ENCODE measurements at regions not wholly inside any gene's neighbourhood (a gene's known extent, or its start where the extent isn't known, plus 50 kb on each side); places are given as distances from the start of the nearest gene placed in this dataset.
"Not testable (repeated sequence)": the region's sequence is repeated elsewhere in the genome, so short reads cannot be mapped to it uniquely, and the experiment has no call there.

DNA sequence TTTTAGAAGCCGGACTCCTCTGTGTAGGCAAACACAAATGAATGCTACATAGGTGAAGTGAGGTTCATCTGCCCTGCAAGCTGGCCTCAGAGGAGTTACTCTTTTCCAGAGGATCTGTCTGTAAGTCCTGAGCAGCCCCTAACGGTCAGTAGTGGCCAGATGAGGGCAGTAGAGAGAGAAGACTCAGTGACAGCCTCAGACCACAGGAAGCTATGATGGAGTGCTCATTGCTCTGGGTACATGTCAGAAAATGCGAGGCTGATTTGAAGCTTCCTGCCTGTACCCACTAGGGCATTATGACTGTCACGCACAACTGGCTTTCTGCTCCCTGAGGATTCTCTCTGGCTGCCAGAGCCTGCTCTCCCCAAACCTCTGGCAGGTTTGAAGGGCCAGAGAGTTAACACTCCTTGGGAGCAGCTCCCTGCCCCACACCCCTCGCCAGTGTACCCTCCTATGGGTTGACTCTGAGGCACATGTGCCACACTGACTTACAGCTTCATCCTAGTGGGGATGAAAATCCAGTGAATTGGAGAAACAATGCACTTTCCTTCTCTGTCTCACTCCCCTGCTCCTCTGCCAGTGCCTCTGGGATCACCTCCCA, 141.5 kb downstream of the GABRG2 start:
- DNase-seq = no peak

DNA sequence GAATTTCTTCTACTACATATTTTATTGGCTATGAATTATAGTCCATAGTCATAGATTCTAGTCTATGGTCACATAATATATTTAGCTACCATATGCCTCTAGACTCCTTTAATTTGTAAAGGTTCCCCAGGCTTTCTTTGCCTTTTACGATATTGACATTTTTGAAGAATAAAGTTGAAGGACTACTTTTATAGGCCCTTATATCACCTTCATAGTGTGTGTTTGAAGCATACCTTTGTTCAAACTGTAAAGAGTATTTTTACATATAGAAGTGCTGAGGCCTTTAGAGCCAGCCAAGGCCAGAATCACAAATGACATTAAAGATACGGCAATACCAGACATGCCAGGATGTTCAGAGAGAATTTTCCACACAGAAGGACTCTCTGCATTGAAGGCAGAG, 147.0 kb downstream of the GABRG2 start:
- no peak for DNase-seq

DNA sequence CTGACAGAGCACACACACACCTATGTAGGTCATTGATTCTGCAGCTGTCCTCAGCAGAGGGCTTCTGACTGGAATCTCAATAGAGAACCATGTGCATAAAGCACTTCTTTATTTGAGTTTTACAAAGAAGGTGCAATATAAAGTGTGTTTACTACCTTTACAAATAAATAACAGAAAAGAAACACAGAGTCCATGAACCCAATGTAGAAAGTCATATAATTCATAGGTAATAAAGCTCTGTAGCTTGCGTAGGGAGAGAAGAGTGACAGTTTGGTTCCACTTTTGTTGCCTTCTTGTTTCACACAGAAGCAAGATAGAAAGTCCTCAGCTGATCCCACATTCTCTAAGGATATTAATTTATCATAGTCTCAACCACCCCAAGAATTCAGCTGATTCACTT, 149.5 kb downstream of the GABRG2 start:
- DNase-seq = no peak

DNA sequence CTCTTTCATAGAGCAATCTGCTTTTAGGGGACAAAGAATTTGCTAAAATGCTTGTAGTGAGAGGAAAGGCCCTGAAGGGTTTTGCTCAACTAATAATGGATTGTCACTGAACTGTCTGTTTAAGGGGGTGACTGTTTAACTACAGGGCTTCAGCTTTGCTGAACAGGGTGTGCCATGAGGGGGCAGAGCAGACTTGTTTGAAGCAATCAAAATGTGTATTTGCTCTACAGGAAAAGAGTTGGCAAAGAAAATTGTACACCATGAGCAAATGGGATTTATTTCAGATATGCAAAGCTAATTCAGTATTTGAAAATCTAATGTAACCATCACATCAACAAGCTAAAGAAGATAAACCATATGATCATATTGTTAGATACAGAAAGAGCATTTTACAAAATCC, 154.3 kb downstream of the GABRG2 start:
- no peak for DNase-seq

DNA sequence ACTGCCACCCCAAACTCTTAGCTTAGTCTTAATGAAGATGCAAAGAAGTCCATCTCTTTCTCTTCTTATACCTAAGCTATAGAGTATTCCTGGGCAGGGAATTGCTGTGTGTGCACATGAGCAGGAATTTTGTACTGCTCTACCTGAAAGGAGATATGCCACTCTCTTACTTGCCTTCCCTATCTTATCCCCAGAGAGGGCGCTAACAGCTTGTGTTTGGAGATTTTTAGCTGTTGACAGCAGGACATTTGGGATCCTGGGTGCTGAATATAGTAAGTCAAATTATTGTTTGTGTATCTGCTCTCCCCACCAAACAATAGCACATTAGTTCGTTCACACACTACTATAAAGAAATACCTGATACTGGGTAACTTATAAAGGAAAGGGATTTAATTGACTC, 159.5 kb downstream of the GABRG2 start:
- no peak for DNase-seq

DNA sequence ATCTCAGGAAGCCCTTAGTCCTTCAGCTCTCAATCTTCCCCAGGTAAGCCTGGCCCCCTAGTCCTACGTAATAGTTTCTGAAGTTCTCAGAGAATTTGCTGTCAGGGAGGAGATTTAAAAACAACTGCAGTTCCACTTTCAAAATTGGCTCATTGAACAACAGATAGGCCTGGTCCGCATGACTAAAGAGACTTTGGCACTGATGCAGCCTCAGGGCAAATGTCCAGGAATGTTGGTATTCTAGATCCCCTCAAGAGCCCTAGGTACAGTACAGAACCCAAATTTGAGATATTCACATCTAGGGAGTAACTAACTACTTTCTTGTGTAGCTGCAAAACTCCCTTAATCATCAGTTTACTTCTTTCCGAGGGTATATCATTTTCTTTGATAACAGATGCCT, 162.8 kb downstream of the GABRG2 start:
- DNase-seq = no peak

DNA sequence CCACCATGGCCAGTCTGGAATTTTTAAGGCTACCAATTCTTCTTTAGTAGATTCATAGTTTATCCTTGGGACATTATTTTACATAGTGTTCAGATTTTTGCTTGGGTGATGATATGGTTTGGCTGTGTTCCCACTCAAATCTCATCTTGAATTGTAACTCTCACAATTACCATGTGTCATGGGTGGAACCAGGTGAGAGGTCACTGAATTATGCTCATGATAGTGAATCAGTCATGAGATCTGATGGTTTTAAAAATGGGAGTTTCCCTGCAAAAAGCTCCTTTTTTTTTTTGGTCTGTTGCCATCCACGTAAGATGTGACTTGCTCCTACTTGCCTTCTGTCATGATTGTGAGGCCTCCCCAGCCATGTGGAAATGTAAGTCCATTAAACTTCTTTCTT, 163.9 kb downstream of the GABRG2 start:
- no peak for DNase-seq

DNA sequence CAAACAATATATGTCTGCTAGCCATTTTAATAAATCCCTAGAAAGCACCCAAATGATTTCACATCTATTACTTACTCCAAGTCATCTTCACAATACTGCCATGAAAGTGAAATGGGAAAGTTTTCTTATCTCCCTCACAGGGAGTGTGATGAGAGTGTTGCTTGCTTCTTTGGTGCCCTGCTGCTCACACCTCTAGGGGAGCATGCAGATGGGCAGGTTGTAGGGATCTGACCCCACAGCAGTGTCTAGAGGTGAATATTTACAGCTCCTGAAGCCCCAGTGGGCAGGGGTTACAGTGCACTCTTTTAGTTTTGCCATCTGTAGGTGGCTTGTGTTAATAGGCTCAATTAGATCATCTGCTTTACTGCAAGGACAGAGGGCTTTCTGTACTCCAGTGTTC, 173.2 kb downstream of the GABRG2 start:
- no peak for DNase-seq

DNA sequence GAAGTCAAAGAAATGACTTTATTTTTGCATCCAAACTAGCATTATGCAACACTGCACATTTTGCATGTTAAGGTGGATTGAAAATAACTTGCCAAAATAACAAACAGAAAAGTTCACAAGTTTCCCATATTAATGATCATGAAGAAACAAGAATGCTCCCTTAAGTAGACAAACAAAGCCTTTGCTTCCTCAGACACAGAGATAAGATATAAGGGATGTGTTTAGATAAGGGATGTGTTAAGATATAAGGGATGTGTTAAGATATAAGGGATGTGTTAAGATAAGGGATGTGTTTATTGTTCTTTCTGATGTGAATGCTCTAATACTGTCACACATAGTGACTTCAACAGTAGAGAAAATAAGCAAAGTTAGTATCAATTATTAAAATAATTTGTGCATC, 174.8 kb downstream of the GABRG2 start:
- DNase-seq = no peak

DNA sequence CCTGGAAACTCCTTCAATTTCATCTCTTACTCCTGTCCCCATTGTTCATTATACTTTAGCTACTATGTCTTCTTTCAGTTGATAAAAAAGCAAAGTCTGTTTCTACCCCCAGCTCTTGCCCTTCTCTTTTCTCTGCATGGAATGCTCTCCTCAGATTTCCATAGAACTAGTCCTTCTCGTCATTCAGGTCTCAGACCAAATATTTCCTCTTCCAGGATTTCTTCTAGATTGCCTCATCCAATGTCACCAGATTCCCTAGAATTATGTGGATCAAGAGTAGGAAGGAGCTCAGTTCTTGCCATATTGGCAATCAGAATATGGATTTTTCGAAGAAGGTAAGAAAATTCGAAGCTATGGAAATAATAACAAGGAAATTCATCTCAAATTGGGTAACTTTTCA, 176.1 kb downstream of the GABRG2 start:
- DNase-seq = no peak

DNA sequence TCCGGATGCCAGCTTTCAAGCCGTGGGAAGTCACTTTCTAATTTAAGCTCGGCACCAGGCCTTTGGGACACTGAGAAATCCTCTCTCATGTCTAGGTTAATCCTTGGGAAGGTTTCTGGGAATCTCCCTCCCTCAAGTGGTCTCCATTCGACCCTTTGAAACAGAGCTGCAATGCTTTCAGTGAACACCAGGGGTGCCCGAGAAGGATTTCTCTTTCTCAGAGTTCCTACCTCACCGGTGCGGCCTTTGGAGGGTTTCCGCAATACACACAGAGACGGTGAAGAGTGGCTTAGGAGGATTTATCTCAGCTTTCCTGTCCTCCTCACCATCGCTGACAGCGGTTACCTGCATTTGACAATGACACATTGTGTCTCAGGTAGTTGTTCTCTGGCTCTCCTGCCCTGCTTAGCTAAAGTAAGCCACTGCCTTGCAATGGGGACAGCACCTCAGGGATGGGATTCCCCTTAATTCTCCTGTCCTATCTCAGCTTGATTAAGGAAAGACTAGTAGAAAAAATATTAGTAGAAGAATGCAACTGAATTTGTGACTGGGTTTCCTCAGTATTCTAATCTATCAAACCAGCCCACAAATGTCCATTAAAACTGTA, 180.6 kb downstream of the GABRG2 start:
- DNase-seq = no peak

DNA sequence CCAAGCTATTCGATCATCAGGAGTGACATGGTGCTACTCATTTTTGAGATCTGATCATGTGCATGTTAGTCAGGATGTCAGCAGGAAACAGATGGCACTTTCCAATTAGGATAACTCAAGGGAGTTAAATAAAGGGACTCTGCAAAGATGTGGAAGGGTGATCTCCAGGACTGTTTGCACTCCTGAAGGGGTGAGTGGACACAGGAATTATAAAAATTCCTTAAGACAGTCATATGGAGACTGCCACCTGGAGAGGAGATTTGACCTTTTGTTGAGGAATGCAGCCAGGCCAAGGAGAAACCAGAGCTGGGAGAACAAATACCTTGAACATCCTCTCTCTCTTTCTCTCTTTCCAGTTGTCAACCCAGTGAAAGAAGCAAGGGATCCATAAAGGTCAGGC, 189.1 kb downstream of the GABRG2 start:
- DNase-seq = no peak

DNA sequence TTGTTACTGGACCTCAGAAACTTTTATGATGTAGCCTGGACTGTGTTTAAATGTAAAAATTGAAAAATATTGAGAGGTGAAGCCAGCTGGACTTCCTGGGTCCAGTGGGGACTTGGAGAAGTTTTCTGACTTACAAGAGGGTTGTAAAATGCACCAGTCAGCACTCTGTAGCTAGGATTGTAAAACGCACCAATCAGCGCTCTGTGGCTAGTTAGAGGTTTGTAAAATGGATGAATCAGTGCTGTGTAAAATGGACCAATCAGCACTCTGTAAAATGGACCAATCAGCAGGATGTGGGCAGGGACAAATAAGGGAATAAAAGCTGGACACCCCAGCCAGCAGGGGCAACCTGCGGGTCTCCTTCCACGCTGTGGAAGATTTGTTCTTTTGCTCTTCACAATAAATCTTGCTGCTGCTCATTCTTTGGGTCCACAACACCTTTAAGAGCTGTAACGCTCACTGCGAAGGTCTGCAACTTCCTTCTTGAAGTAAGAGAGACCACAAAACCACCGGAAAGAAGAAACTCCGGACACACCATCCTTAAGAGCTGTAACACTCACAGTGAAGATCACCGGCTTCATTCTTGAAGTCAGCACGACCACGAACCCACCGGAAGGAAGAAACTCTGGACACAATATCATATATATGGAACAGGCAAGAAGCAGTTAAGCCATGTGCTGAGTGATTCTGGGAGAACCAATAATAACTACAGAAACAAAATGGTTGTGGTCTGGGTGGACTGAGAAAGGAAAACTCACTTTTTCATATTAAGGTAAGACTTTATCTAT, 201.3 kb downstream of the GABRG2 start:
- DNase-seq = no peak

DNA sequence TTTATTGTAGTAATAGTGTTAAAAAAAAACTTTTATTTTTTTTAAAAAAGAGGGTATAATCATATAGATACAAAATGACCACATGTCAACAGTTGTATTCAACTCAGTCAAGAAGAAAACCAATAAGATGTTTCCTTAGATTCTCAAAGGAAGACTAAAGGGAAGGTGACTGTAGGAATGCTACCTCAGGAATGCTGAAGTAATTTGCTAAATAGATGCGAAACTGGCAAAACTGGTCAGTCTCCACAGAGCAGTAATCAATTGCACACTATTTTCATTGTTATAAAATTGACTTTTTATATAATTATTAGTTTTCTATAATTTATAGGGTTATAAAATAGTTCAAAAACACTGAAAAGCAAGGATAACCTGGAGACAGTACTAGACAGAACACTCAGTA, 204.8 kb downstream of the GABRG2 start:
- DNase-seq = no peak

DNA sequence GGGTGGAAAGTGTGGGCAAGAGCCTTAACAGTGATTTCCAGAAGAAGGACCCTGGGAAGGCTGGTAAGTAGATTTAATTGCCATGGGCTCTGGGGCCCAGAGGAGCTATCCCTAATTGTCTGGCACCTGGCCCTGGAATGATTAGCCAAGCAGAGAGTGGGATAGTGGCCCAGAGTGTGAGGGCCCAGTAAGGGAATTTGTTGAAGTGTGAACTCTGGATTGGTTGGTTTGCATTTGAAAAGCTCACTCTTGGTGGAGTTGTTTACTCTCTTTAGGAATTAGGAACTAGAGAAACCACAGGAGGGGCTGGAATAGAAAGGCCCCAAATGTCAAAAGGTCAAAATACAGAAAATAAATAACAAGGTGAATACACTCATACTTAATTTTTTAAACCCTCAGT, 207.1 kb downstream of the GABRG2 start:
- DNase-seq = no peak

DNA sequence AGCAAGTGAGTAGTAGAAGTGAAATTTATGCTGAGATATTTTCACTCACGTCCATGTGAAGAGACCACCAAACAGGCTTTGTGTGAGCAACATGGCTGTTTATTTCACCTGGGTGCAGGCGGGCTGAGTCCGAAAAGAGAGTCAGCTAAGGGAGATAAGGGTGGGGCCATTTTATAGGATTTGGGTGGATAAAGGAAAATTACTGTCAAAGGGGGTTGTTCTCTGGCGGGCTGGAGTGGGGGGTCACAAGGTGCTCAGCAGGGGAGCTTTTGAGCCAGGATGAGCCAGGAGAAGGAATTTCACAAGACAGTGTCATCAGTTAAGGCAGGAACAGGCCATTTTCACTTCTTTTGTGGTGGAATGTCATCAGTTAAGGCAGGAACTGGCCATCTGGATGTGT, 207.8 kb downstream of the GABRG2 start:
- DNase-seq = not testable (repeated sequence)

DNA sequence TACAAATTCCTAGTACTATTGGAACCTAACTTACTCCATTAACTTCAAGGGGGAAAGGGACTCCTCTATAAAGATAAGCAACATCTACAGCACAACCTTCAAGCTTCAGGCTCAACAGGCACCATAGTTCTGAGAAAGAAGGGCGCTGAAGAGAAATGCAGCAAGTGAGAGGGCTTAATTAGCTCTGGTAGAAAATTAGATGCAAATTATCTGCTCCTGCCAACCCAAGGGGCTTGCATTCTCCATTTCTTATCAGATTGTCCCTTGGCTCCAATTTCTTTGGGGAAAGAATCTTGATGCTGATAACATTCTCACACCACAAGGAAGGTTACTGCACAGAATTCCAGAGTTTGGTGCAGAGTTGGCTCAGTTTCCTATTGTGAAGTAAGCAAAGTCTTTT, 214.6 kb downstream of the GABRG2 start:
- DNase-seq = no peak

DNA sequence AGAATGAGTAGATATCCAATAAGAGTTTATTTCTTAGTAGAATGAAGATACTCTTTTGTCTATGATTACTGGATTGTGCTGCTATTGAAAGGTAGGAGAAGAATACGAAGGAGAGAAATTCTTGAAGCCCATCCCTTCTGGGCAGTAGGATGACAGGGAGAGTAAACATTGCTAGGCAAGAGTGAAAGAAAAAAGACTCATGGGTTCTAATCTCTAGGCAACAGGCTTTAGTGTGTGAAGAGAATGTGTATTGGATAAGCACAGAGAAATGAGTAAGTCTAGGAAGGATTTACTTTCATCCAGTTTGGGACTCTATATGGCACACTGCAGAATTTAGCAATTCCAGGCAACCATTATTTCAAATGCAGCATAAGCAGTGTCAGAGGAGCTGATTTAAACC, 216.0 kb downstream of the GABRG2 start:
- DNase-seq = no peak

DNA sequence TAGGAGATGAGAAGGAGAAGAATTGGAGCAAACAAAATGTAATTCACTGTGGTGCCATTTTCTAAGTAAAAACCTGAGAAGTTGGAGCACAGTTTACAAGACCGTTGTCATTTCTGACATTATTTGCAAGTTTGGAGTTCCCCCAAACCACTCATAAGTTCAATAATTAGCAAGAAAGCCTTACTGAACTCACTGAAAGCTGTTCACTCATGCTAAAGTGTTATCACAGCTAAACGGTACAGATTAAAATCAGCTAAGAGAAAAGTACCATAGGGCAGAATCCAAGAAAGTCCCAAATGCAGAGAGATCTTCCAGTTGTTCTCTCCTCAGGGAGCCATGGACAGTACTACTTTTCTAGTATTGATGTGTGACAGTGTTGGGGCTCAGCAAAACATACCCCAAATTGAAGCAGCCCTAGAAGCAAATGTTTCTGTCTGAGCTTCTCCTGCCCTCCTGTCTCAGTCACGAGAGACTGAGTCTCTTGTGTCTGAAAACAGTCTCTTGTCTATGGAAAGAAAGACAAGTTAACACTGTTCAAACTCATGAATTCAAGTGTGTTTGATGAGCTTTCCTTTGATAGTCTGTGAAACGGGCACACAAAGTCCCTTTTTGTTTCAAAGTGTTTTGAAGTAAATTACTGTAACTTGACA, 221.2 kb downstream of the GABRG2 start:
- no peak for DNase-seq

DNA sequence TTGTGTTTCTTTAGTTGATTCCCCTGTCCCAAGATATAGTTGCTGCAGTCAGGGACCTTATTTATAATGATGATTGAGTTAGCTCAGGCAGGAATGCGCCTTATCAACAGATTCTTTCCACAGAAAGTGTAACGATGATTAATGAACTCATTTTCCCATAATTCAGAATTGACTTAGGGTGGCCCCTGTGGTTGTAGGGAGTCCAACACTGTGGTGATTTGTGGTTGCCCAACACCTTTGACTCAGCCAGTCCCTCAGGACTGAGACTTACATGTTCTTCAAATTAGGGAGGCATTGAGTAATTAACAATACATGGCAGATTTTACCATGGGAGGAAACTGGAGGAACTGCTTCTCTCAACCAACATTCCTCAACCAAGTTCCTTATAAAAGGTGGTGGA, 221.9 kb downstream of the GABRG2 start:
- DNase-seq = no peak

DNA sequence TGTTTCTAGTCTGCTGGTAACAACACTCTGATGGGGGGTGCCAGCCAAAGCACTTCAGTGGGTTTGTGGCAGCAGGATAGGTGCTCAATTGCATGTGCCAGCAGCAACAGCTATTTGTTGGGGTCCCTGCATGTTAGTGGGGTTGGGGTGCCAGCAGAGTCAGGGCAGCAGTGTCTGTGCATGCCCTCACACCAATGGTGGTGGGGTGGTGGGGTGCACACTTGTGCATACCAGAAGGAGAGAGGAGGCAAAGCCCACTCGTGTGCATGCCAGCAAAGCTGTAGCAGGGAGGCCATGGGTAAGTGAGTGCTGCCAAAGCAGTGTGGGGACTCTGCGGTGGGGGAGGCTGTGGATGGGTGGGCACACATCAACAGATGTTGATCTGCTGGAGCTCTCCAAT, 232.2 kb downstream of the GABRG2 start:
- DNase-seq = no peak

DNA sequence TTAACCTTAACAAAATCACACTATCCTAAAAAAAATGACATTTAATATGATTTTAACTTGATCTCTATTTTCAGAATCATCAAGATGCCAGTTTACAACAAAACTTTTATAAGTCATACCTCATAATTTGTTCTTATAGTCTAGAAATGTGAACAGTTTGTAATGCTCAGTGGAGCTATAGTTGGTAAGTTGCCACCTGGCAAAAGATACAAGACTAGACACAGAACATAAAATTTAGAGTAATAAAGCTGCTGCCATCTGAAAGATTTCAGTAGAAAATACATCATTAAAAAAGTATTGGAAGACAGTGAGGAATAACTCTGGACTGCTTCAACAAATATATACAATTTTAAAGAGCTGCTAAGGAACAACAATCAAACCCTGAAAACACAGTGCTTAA, 233.8 kb downstream of the GABRG2 start:
- DNase-seq = no peak

DNA sequence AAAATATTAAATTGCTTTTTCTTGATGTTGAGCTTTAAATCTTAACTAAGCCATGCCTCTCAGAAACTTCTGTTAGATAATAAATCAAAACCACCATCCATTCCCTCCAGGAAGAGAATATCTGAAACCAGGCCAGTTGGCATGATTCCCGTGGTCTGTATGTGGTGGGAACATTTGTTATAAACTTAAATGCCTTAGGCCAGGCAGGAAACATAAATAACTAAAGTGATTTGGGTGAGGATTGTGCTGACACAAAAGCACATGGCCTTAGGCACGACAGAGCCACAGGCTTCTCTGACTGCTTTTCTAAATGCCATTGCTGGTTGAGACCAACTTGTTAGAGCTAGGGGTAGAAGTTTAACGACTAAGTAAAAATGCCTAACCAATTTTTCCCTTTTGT, 255.9 kb downstream of the GABRG2 start:
- no peak for DNase-seq

DNA sequence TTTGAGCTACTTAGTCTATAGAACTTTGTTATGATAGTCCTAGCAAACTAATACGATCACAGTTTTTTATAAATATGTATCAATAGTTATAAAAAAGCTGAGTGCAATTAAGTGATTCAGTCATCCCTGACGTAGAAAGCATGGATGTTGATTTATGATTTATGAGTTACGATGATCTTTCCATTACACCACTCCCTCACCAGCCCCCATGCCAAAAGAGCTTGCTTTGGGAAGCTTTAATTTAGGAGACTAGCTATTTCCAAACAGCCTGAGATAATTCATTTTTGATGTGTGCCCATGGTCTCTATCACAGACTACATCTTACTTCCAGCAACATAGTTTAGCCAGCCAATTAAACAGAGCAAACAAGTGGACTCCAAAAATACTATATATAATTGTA, 256.8 kb downstream of the GABRG2 start:
- DNase-seq = no peak

Data from NCI-H226 (cell line).